NCI-H774 (cell line): ENCODE measurements at regions not wholly inside any gene's neighbourhood (a gene's known extent, or its start where the extent isn't known, plus 50 kb on each side); places are given as distances from the start of the nearest gene placed in this dataset.

Source experiments
- DNase-seq: peaks from one replicate; lab custom pipeline; 2025; lab: John Stamatoyannopoulos, UW

DNA sequence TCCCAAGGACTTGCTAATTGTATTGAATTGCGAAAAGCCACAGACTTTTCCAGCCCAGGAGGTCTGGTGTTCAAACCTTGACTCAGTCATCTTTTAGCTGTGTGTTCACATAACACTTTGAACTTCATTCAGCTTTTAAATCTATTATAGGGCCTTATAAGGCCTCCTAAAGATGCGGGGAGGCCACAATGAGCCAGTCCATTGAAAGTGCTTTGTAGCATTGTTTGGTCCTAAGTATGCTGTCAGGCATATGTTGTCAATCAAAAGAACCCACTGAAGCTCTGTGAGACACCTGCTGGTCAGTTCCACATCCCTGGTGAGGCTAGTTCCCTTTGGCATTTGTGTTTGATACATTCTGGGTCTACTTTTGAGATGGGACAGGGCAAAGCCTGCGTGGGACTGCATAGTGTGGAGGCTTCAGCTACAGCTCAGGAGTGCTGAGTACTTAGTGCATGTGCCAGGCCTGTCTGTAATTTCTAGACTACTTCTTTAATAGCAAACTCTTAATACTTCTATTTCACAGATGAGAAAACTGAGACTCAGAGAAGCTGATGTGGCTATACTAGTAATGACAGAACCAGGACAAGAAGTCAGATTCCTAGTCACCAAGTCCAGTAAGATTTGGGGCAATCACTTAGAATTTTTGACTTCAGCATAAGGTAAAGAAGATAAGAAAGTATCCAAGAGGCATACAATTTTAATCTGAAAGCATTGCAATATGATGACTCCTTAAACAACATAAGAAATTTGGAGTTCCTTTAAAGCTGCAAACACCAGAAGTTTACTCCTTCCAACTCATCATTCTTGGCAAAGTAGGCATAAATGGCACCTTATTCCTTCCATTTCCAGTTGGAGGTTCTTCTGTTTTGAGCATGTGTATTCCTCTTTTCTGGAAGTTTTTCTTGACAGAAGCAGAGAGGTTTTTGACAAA is 213.0 kb downstream of the PDCD6IP start:
- DNase-seq: no peak

DNA sequence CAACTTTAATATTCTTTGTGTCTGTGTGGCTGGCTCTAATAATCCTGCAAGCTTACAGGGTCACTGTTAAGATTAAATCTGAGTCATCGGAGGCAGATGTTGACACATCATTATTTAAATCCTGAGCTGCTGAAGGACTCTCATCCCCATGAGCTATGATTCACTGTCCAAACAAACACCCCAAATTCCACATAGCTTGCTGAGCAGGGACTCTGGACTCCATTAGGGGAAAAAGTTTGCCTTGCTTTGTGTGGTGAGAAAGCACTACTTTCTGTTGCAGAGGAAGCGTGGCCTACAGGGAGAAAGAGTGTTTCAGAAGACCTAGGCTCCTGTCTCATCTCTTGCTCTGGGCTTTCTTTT is 213.7 kb downstream of the PDCD6IP start:
- DNase-seq: no peak

DNA sequence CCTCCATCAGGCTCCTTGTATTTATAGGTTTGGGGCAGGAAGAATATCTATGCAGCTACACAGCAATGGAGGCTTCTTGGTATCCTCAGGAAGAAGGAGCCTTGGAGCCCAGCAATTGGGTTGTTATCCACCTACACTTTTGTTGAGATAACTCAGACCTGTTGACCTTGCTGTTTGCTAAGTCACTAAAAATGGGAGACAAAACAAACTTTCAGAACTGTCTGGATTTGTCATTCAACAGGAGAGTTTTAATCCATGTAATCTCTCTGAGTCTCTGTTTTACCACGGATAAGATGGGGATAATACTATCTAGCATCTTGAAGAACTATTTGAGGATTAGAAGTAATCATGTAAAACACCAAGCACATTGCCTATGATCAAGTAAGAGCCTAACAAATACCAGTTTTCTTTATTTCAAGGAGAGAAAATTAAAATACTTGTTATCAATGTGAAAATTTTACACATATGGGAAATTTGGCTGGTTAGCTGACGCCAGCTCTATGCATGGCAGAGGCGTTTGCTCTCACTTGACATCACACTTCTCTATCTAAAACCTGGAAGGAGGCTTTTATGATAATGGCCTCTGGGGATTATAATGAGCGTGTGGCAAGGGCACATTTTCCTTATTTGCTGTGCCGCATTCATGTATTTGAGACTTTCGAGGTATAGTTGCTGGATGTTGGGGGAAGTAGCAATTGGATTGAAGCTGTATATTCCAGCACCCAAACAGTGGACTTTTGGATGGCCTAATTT is 215.6 kb downstream of the PDCD6IP start:
- DNase-seq: no peak

DNA sequence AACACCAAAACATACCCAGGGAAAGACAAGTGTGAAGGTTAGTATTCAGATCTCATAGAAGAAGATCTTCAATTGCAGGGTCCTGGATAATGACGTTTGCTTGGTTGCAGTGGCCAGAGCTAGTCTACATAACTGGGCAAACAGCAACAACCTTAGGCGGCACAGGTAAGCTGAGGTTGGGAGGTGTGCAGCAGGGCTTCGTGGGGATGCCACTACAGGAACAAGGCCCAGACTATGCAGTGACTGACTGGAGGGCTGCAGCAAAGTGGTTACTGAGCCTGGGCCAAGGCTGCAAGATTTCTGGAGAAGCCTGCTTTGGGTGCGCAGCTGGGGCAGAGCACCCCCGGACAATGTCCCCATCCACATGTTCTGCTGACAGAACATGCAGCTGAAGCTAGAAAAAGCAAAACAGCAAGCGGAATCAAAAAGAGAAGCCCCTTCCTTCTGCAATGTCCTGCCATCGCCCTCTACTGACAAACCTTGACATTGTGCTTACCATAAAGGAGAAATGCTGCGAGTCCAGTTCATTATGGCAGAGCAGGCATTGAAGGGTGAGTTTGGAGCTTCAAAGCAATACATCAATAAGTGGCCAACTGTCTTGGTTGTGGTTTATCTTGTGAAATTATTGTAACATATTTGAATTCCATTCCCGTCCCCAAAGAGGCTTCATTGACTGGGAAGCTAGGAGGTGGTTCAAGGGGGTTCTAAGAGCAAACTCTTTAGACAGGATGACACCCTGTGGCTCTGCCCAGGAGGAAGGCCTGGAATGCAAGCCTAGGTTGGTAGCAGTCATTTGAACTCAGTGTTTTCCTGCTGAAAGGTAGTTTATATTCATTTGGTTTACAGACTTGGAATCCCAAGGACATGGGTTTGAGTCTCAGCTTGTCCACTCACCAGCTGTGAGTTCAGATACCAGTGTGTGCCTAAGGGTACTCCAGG is 217.0 kb downstream of the PDCD6IP start:
- no peak for DNase-seq

DNA sequence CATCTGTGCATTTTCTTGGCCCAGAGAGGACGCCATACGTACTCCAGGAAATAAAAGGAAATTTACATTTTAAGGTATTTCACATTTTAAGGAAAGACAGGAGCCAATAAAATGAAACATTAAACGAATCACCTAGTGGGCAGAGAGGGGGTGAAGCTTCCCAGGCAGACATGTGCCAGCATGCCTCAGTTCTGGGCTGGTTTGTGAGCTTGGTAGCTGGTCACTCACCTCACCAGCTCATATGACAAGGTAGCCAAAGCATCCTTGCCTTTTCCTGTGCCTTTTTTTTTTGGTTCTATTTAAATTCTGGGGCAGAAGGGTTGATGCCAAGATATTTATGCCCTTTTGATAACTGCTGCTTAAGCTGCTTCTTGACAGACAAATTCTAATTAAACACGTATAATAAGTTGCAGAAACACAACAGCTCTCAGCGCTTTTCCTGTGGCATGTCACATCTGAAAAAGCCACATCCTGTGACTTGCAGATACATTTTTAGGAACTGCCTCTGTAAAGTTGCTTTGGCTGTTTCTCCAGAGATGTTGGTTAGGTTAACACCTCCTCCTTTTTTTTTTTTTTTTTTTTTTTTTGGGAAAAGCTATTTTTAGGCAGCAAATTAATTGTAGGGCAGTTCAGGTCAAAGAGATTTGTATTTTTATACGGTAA is 218.6 kb downstream of the PDCD6IP start:
- no peak for DNase-seq

DNA sequence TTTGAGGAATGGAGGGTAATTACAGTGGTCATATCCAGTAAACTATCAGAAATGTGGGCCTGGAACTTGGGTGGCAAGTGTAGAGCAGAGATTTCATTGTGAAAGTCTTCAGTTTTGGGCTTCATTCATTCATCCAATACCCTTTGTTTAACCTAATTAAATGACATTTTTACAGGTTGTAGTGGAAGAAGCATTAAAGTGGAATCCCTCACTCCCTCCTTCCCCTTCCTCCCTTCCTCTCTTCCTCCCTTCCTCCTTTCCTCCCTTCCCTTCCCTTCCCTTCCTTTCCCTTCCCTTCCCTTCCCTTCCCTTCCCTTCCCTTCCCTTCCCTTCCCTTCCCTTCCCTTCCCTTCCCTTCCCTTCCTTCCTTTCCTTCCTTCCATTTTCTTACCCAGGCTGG is 219.3 kb downstream of the PDCD6IP start:
- DNase-seq: no peak

DNA sequence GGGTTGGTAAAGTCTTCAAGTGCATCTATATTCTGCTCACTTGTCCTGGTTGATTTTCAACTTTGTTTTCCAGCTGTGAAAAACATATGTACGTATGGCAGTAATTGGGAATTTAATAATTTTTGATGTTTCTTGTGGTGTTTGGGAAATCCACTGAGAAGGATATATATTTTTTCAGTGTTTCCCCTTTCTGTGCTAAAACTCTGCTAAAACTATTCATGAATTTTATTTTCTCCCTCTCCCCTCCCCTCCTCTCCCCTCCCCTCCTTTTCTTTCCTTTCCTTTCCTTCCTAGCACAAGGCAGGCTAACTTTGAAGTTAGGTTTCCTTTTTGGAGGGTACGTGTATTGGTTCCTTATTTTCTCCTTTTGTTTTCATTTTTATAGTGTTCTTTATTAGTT is 220.7 kb downstream of the PDCD6IP start:
- DNase-seq: no peak

DNA sequence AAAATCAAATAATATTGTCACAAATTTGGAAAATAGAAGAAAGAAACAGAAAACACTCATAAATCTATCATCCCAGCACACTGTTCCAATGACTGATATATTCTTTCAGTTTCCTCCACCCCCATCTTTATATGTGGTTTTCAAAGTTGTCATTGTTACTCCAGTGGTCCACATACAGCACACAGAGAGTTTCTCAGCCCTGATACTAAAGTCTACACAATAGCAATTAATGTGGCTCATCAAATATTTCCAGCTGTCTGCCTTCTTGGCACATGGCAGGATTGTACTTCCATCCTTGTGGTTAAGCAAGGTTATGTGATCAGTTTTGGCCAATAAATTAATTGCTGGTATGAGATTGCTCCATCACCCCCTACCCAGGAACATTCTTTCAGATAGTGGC is 221.7 kb downstream of the PDCD6IP start:
- no peak for DNase-seq

DNA sequence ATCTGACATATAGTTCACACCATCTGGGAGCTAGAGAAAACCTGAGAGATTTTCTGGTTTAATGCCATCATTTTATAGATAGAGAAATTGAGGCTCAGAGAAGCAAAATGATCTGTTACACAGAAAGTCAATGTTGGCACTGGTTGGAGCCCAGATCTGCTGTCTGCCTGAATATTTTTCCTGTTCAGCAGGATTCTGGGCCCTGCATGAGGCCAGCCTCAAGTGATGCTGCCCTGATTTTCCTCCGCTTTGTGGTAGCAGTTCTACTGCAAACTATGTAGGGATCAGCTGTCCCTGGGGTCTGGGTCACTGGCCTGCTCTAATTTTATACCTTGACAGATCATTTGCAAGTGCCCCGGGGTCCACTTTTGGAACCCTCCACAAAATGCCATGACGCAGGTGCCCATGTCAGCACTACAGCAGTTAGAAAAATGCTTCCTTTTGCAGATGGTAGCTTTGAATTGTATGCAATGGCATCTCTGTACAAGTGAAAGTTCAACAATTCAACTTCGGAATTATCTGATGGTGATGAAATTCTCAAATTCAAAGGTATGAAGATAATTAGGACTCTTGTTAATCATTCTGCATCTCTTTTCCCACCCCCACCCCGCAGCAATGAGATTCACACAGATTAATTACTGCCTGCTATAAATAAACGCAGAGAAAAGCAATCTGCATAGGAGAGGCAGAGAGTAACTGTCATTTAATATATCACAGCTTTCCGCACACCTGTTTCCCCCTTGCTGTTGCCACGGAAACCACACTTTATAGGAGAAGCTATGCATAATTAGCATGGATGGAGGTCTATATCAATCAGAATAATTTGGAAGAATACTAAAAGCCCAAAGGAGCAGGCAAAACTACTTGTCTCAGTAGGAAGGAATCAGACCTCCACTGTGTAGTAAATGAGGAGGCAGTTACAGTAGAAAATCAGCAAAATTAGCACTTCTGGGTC is 222.6 kb downstream of the PDCD6IP start:
- DNase-seq: no peak

DNA sequence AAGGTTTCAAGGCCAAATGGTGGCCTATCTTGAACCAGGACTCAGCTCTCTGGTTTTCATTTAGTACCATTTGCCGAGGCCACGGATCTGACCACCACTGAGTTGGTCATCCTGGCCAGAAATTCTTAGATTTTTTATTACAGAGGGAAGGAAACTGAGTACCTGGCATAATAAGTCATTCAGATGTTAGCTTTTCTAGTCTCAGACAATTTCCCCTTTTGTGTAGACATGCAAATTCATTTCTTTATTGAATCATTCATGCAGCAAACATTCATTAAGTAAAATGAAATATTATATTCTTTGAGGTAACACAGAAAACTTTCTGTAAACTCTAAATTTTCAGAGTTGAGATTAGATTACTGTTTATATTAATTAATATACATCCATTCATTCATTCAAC is 223.7 kb downstream of the PDCD6IP start:
- DNase-seq: no peak

DNA sequence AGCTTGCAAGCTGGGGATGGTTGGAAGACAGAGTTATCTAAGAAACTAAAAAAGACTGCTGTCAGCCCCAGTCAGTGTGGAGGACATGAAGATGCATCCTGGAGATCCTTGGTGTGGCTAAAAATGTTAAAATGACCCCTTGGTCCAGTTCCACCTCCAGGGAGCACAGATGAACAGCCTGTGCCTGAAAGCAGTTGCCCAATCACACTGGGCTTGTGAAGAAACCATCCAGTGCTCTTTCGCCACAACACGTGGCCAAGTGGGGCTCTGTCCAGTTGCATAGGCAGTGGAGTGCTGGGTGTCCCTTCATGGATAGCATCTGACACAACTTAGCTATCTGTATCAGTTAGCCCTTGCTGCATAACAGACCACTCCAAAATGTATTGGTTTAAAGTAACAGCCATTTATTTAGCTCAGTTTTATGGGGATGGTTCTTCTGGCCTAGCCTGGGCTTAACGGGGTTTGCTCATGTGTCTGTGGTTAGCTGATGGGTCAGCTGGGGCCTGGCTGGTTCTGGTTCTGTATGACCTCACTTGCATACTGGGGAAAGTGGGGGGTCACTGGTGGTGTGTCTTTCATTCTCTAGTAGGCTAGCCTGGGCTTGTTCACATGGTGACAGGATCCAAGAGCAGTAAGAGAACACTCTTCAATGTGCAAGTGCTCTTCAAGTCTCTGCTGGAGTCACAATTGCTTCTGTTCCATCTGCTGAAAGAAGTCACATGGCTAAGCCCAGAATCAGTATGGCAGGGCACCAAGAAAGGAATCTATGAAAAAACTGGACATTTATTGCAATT is 226.2 kb downstream of the PDCD6IP start:
- DNase-seq: no peak

DNA sequence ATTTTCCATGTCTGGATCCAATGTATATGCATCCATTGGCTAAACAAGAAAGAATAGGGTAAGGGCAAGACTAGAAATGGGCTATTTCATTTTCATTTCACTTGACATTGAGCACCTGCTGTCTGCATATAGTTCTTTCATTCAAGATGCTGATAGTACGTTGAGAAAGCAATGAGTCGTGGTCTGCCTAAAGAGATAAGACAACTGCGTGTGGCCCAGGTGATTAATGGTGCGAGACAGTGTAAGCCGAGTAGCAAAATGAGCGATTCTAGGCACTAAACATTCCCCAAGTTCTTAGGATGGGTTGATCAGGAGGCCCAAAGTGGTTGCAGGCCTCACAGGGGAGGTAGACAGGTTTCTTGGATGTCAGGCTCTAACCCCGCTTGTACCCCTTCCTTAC is 235.4 kb downstream of the PDCD6IP start:
- no peak for DNase-seq

DNA sequence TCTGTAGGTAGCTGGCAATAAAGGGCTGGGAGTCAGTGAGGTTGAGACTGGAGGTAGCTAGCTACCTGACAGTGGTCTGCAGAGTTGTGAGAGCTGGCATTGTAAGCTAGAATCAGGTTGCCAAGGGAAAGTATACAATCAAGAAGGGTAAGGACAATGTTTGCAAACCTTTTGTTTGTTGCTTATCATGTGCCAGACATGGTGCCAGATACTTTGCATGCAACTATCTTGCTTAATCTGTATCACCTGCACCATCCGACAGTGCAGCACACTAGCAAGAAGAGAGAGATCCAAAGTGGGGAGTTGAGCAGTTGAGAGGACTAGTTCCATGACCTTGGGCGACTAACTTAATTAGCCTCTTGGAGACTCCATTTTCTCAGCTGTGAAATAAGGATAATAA is 236.4 kb downstream of the PDCD6IP start:
- no peak for DNase-seq

DNA sequence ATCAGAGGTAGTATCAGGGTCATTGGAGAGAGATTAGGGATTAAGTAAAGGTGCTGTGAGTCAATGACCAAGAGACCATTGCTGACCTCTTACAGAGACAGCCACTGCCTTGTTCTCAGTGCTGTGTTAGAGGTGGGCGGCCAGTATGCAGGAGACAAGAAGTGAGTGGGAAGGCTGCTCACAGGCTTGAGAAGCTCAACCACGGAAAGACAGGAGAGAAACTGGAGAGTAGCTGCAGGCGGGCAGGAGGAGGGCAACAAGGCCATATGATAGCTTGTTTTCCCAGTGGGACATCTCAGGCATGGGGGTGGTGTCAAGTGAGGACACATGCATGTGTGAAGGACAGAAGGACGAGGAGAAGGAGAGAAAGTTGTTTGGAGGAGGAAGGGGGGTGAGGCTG is 237.3 kb downstream of the PDCD6IP start:
- no peak for DNase-seq

DNA sequence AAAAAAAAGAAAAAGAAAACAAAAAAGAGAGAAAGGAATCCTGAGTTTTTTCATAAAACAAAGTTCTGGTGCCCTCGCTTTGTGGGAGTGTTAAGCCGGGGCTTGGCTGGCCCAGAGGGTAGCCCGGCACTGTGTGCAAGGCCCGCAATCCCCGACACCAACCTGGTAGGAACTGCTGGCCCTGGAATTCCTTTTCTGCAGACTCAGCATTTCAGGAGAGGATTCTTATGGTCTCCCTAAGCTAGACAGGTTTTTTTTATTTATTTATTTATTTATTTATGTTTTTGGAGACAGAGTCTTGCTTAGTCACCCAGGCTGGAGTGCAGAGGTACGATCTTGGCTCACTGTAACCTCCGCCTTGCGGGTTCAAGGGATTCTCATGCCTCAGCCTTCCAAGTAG is 238.8 kb downstream of the PDCD6IP start:
- no peak for DNase-seq

DNA sequence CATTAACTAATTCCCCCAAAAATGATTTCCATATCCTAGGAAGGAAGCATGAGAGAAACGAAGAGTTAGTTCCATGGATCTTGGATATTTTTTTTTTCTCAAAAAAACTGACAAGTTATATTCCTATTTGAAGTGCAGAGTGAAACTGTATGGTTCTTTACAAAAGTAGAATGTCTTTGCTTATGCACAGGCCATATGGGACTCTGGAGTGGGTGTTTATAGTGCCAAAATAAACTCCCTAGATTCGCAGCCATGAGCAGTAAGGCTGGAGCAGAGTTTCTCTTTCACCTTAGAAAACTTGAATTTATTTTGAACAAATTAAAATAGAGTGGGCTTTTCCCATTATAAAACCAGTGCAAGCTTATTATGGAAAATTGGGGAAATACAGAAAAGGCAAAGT is 239.7 kb downstream of the PDCD6IP start:
- DNase-seq: no peak

DNA sequence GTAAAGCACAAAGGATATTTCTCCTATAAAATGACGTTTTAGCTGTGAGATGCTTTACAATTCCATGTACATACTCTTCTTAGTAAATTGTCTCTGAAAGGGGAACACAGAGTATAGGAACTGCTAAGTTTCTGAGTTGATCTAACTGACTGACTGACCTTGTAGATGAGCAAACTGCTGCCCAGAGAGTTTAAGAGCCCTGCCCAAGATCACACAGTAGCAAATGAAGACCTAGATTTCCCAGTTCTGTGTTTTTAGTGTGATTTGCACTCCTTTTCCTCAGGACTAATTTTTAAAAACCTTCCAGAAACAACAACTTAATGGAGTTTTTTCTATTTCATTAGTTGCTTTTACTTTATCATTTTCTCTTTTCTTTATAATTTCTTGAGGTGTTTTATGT is 247.7 kb downstream of the PDCD6IP start:
- no peak for DNase-seq

DNA sequence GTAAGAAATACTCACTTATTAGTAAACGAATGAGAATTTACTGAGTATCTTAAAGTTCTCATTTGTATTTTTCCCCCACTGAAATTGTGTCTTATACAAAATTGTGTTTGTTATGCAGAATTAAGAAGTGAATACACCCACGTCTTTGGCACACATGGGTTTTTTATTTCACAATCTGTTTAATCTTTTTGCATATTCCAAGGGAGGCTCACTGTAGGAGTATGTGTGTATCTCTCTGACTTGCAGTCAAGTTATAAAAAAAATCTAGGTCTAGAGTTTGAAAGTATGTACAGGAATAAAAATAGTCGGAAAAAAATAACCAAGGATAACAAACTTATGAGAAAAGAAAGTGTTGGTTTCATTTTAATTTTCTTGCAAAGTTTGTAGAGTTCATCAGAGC is 255.2 kb downstream of the PDCD6IP start:
- no peak for DNase-seq

DNA sequence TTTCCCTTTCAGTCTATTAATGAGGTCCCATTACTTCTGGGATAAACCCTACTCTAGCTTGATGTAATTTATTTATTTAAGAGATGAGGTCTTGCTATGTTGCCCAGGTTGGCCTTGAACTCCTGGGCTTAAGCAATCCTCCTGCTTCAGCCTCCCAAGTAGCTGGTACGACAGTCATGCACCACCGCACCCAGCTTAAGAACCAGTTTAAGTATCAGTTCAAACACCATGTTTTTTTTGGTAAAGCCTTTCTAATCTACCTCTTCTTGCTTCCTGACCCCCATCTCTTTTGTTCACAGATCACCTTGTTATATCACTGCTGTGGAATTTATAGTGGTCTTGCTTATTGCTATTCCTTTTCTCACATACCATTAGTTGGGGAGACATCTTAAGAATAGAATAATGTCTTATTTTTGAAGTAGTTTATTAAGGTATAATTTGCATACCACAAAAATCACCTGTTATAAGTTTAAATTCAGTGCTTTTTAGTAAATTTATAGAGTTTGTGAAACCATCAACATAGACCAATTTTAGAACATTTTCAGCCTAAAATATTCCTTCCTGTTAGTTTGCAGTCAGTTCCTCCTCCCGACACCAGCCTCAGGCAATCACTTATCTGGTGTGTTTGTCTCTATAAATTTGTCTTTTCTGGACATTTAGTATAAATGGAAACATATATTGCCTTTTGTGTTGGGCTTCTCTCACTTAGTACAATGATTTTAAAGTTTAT is 257.9 kb downstream of the PDCD6IP start:
- no peak for DNase-seq
